MV-4-11 (cell line): ENCODE measurements at regions not wholly inside any gene's neighbourhood (a gene's known extent, or its start where the extent isn't known, plus 50 kb on each side); places are given as distances from the start of the nearest gene placed in this dataset.
"Not testable (repeated sequence)": the region's sequence is repeated elsewhere in the genome, so short reads cannot be mapped to it uniquely, and the experiment has no call there.

Source experiments
- DNase-seq: peaks from one replicate; lab custom pipeline; 2025; lab: John Stamatoyannopoulos, UW

GRCh38 chr20:48490961-48491831 is 336.6 kb downstream of the PREX1 start:
- DNase-seq: no peak

DNA sequence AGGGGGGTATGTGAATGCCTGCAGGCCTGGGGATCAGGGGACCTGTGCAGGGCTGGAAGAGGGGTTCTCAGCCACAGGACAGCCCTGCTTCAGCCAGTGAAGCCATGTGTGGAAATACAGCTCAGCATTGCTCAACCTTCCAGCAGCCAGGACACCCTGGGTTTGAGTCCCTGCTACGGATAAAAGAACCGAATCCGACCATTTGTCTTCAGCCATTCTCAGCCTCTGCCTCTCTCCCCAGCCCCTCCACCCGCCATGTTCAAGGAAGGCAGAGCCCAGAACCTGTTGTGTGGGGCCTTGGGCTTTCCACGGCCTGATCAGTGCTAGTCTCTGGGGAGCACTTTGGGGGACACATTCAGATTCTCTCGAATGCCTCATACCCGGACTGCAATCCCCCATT is 337.5 kb downstream of the PREX1 start:
- not testable (repeated sequence) for DNase-seq

DNA sequence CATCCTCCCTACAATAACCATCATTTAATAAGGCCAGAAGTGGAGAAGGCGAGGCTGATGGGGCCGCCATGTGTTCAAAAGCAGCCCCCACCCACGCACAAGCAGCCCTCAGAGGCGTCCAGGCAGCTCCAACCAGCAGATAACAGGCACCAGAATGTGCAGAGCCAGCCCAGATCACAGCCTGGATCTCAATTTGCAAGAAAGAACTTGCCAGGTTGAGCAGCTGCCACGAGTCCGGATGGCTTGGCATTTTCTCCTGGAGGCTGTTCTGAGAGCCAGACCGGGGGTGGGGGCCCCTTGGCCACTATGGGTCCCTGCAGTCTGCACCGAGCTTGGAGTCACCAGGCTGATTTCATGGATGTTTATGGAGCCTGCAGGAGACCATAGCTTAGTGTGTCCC is 338.1 kb downstream of the PREX1 start:
- no peak for DNase-seq

GRCh38 chr20:48489046-48489463 is 338.7 kb downstream of the PREX1 start:
- DNase-seq: no peak

DNA sequence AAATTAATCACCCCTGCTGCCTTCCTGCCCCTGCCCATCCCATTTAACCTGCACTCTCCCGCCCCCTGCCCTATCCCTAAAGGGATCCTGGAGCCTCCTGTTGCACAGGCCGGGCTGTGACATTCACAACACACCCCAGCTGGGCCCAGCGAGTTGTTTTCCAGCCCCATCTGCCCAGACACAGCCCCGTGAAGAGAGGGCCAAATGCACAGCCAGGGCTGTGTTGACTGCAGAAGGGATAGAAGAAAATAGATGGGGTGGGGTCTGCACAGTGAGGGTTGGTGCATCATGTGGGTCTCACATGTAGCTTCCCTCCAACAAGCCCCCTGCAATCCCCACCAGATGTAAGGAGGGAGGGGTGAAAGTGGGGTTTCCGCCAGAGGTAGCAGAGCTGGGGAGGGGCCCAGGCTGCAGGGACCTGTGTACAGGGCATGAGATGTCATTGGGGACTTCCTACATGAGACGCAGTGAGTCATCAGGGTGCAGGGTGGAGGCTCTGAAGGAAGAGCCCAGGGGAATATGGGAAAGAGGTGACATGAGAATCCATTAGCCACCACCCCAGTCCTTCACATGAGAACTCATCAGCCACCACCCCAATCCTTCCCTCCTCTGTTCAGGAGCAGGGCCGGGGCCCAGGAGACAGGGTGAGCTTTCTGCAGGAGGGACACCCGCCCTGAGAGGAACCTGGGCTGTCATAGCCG is 339.3 kb downstream of the PREX1 start:
- DNase-seq: not testable (repeated sequence)

GRCh38 chr20:48486065-48486464 is 341.7 kb downstream of the PREX1 start:
- no peak for DNase-seq

GRCh38 chr20:48485153-48485552 is 342.6 kb downstream of the PREX1 start:
- DNase-seq: not testable (repeated sequence)

DNA sequence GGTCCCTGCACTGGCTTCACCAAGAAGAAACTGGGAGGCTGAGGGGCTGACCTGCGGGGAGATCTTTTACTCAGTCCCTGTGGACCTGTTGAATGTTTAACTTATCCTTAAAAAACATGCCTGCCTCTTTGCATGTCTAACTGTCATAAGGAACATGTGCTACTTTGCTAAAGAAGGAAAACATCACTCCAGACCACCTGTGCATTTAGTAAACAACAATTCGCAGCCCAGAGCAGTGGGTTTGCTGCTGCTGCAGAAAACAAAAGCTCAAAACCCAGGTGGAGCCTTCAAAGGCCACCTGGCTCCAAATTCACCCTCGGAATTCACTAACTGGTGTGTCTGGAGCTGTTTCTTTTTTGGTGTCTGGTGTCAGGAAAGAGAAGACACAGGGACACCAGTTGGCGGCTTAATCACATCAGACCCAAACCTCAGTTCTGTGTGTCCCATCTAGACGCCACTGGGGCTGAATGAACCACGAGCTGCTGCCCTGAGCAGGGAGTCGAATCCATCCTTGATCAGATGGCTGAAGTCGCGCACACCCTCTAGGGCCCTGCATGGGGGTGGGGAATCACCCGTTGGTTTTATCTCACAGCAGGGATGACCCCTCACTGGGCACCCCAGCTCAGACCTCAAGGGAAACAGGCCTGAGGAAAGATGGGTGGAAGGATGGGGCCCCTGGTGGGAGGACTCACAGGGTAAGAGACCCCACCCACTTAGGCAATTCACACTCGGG is 344.3 kb downstream of the PREX1 start:
- DNase-seq: no peak

DNA sequence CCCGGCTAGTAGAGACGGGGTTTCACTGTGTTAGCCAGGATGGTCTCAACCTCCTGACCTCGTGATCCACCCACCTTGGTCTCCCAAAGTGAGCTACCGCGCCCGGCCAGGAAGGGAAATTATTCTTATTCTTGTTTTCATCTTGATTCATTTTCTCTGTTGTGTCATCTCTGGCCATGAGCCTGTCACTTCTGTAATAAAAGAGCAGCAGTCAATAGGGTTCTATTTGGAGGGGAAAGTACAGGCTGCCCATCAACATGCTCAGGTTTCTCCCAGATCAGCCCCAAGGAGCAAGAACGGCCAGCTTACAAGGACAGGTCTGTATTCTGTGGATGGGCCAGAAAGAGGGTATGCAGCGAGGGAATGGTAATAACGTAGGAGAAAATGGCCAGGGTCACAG is 345.0 kb downstream of the PREX1 start:
- no peak for DNase-seq

- no peak for DNase-seq
These were observed 347.5 kb downstream of the PREX1 start for GRCh38 chr20:48480216-48480772.

DNA sequence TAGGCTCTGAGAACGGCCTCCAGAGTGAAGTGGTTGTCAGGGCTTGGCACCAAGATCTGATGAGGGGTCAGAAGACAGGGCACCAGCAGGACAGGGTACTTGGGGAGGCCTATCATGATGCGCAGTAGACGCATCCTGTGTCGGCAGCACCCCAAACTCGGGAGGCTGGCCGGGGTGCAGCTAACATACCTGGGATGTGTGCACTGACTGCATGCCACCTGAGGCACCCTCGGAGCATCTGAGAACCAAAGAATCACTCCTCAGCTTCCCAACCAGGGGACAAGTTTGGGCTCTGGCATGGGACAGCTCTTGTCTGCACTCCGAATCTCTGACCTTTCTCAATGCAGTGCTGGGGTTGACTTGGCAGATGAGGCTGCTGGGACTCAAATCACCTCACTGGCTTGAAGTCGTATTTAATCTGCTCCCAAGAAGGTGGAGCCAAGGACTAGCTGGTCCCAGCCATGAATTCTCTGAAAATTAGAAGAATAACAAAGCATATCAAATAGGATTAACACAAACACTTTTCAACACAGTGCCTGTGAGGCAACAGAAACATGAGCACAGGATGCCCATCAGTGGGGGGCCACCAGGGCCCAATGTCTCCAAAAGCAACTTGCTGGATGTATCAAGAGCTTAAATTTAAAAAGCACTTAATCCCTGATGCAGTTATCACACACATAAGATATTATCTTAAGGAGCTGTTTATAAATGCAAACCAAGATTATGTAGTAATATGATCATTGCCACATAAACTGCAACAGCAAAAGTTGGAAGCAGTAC is 348.8 kb downstream of the PREX1 start:
- DNase-seq: no peak

DNA sequence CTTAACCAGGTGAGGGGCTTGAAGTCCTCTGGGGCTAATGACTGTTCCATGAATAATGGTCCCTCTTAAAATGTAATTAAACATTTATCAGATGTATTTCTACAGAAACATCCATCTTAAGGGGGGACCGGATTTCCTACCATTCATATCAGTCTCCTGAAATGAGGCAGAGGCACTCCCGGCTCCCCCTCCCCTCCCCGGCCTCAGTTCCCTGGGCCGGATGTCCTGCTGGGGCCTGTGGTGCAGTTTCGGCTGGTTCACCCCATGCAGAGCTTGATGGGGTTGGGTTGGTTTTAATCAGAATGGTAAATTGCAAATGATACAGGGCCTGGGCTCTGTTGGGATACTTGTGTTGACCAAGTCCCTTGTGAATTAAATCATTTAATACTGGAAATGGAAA is 349.4 kb downstream of the PREX1 start:
- DNase-seq: no peak

GRCh38 chr20:48476854-48477253 is 350.9 kb downstream of the PREX1 start:
- DNase-seq: no peak

GRCh38 chr20:48474022-48474421 is 353.8 kb downstream of the PREX1 start:
- DNase-seq: no peak

DNA sequence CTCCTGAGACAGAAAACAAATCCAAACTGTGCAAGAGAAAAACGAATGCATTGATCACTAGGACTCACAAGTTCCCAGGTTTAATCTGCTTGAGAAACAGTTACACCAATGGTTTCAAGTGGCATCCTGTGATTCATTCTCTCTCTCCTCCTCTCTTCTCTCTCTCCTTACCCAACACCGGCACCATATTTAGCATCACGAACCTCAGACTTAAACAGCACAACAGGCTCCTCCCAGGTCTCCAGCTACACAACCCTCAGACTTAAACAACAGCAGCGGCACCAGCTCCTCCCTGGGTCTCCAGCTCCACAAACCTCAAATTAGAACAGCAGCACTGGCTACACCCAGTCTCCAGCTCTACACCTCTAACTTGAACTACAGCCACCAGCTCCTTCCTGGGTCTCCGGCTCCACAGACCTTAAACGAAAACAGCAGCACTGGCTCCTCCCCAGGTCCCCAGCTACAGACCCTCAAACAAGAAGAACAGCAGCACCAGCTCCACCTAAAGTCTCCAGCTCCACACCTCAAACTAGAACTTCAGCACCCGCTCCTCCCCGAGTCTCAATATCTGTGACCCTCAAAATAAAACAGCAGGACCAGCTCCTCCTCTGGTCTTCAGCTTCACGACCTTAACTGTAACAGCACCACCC is 355.9 kb downstream of the PREX1 start:
- no peak for DNase-seq

DNA sequence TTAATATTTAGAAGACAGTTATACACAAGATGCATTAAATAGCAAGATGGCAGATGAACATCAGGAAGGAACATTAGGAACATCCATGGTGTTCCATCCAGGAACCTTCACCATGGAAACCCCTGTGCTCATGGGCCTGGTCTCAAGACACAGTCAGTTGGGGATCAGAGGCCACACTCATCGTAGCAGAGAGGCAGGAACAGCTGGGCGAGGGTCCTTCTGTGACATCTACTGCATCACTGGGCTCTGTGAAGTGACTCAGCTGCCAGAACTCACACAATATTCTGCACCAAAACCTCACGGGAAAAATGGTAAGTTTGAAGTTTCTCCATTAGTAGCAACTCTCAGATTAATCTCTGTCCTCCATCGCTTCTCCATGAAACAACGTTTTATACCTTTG is 356.6 kb downstream of the PREX1 start:
- DNase-seq: no peak

DNA sequence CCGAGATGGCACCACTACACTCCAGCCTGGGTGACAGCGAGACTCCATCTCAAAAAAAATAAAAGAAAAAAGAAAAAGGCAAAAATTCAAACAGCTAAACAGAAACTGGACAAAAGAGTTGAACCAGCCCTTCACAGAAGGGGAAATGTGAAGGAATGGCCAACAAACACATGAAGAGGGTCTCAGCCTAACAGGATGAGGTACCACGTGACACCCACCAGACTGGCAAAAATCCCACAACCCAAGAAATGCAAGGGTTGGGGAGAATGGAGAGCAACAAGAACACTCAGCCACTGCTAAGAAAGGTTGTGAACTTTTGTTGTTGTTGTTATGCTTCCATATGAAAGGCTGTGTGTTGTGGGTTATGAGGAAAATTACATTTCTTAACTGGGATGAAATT is 357.7 kb downstream of the PREX1 start:
- no peak for DNase-seq

GRCh38 chr20:48469026-48469425 is 358.8 kb downstream of the PREX1 start:
- no peak for DNase-seq

GRCh38 chr20:48468571-48468970 is 359.2 kb downstream of the PREX1 start:
- DNase-seq: no peak

DNA sequence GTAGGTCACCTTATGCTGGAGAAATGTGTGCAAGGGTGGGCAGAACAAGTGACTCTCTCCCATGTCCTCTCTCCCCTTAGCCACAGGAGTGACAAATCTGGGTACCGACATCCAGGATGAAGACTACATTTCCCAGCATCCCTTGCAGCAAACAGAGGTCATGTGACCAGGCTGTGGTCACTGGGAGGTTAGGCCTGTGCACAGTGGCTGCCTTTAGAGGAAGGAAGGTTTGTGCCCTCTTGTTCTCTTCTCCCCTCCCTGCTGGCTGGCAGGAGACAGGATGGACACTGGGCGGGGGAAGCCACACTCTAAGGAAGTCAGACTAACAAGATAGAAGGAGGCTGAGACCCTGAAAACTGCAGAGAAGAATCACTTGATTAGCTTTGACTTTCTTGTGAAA is 360.2 kb downstream of the PREX1 start:
- peak; percentile 82 for DNase-seq

- no peak for DNase-seq
These were observed 362.5 kb downstream of the PREX1 start for GRCh38 chr20:48465271-48465670.
